Transverse colon (tissue), 4 donors: ENCODE measurements at regions not wholly inside any gene's neighbourhood (a gene's known extent, or its start where the extent isn't known, plus 50 kb on each side); places are given as distances from the start of the nearest gene placed in this dataset.

Experiments used
- DNase-seq: peaks from one replicate; pipeline ENCODE4 v3.0.0-alpha.2; 2019
- H3K27ac ChIP-seq, 4 donors: fragments of 200-600 bp; sonication (generic); 2 replicates each; pipeline ENCODE4 v1.5.1; 2016 to 2018; ENCODE audit warnings: inconsistent platforms in 4 of 4
- H3K27me3 ChIP-seq: fragments of 200-600 bp; sonication (generic); 2 replicates; pipeline ENCODE4 v1.5.1; 2017; ENCODE audit warnings: inconsistent platforms
- H3K36me3 ChIP-seq, 4 donors: fragments of 200-600 bp; sonication (generic); 2 replicates each; pipeline ENCODE4 v1.5.1; 2017 to 2019; ENCODE audit warnings: inconsistent platforms in 4 of 4
- H3K4me1 ChIP-seq, 4 donors: fragments of 200-600 bp; sonication (generic); 2 replicates each; pipeline ENCODE4 v1.5.1; 2017 to 2020; ENCODE audit warnings: inconsistent platforms in 4 of 4
- H3K4me3 ChIP-seq, 4 donors: fragments of 200-600 bp; sonication (generic); 1 replicate in 1 of 4; 2 replicates in 3 of 4; pipeline versions ENCODE4 v1.5.1 to v1.6.1; 2017 to 2019; ENCODE audit warnings: inconsistent platforms in 4 of 4
- H3K9me3 ChIP-seq, 2 donors: fragments of 200-600 bp; sonication (generic); 2 replicates each; pipeline ENCODE4 v1.5.1; 2017 to 2019; ENCODE audit warnings: inconsistent platforms in 2 of 2
- EP300 ChIP-seq: sonication (generic); formaldehyde crosslinking; IDR thresholded peaks from one replicate; pipeline ENCODE4 v1.6.1; 2017; ENCODE audit warnings: antibody characterized with exemption, low read depth
- POLR2A ChIP-seq: fragments of 450-650 bp; IDR thresholded peaks from one replicate; pipeline ENCODE4 v1.6.1; 2016; ENCODE audit warnings: antibody characterized with exemption, mild to moderate bottlenecking, moderate library complexity
- POLR2AphosphoS5 ChIP-seq, 3 donors: sonication (generic); formaldehyde crosslinking; IDR thresholded peaks; one replicate each; pipeline ENCODE4 v1.6.1; 2016; ENCODE audit warnings: antibody characterized with exemption in 3 of 3
- WGBS, 2 donors: methylation state at CpG; one replicate each; pipeline ENCODE4 v1.1.5; 2018; ENCODE audit warnings: low coverage in 1 of 2; 5-methylcytosine and 5-hydroxymethylcytosine counted together
- in situ Hi-C, 4 donors: fragments of 200-750 bp; cut with MboI; loops; one replicate each; pipeline versions ENCODE4 v1.15.0 to v1.15.1; 2017; ENCODE audit warnings: low sequenced_read_pairs in 3 of 4, low pct_ligation_motif_present in 1 of 4, low pct_unique_long_range_greater_than_20kb in 1 of 4
- intact Hi-C: fragments of 100-400 bp; cut with DNase I; formaldehyde crosslinking; loops from one replicate; pipeline ENCODE4 v1.15.1; 2023; ENCODE audit warnings: low total_unique reads
- TF ChIP-seq, protein P1 (sequence below), 5 experiments: fragments of 200-600 bp in 3 of 5; fragments of 450-650 bp in 2 of 5; sonication (generic) in 3 of 5; IDR thresholded peaks; 1 replicate in 2 of 5; 2 replicates in 3 of 5; pipeline ENCODE4 v1.5.1; 2016 to 2017; ENCODE audit warnings: antibody characterized with exemption in 5 of 5, inconsistent platforms in 3 of 5, mild to moderate bottlenecking in 2 of 5, moderate library complexity in 1 of 5

DNA sequence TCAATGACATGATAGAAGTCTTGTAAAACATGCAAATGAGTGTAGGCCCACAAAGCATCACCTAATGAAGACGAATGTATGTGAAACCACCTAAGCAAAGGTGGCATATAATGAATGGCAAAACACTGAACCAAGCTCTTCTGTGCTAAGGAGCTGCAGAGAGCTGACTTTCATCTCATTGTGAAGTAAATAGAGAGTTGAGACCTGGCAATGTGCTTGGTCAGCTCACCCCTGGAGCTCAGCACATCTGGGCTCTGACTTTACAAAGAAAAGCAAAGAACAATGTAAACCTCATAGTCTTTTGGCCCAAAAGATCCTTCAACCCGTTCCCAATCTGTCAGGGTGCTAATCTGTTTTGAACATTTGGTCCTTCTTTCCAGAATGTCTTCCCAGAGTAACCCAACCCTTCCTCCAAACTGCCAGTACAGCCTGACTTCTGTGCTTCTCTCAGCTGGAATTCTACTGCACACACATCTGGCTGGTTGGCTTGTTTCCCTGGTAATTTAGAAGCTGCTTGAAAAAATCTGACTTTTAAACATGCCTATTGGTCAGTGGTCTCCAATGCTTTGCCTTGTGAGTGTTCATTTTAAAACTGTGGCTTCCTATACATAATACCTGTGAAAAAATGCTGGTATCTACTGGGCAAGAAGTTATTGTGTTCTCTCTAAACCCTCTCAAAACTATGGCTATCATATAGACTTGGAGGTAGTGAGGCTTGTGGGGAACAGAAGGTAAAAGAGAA, 101.7 kb downstream of the CD200R1L start:
- in situ Hi-C loops (no loop called here), intact Hi-C loops (no loop called here)
- H3K27ac ChIP-seq = no peak overlapping the region
- no peak overlapping the region for H3K4me3 ChIP-seq
- H3K27me3 ChIP-seq = no peaks in the 10 kb centered on the region
- H3K9me3 ChIP-seq = no peaks in the 10 kb centered on the region
- 60 to 65% methylated on average over 1 to 2 of the region's 2 CpGs for WGBS, 2 donors
- TF ChIP-seq POLR2A (no peak), EP300 (no peak), POLR2AphosphoS5 (IDR thresholded peaks at IDR 0.05) (no peak)
- TF ChIP-seq, protein P1, sequence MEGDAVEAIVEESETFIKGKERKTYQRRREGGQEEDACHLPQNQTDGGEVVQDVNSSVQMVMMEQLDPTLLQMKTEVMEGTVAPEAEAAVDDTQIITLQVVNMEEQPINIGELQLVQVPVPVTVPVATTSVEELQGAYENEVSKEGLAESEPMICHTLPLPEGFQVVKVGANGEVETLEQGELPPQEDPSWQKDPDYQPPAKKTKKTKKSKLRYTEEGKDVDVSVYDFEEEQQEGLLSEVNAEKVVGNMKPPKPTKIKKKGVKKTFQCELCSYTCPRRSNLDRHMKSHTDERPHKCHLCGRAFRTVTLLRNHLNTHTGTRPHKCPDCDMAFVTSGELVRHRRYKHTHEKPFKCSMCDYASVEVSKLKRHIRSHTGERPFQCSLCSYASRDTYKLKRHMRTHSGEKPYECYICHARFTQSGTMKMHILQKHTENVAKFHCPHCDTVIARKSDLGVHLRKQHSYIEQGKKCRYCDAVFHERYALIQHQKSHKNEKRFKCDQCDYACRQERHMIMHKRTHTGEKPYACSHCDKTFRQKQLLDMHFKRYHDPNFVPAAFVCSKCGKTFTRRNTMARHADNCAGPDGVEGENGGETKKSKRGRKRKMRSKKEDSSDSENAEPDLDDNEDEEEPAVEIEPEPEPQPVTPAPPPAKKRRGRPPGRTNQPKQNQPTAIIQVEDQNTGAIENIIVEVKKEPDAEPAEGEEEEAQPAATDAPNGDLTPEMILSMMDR (IDR thresholded peaks at IDR 0.05) = no peak
- no peak for DNase-seq
- no peaks in the 10 kb centered on the region for H3K36me3 ChIP-seq
- H3K4me1 ChIP-seq = peaks cover 0 to 6% (median 0%) of the 10 kb centered on the region in 4 donors

DNA sequence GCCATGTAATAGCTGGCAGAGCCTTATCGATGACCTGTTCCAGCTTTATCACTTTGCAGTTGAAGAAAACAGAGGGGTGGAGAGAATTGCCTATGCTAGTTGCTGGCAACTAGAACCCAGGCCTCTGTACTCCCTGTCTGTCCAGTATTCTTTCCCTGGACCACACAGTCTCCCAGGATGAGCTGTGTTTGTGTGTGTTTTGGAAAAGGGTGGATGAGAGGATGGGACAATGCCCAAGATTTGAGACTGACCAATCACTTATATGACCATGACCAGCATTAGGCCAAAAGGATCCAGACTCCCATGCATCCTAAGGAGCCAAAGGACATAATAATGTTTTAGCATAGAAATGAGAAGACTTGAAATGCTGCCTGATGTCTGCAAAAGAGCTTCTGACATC, 102.6 kb downstream of the CD200R1L start:
- no peak for DNase-seq
- H3K36me3 ChIP-seq = no peaks in the 10 kb centered on the region
- 80 to 100% methylated on average over 1 of the region's 1 CpG for WGBS, 2 donors
- no peak overlapping the region for H3K27ac ChIP-seq
- peaks cover 0 to 4% (median 0%) of the 10 kb centered on the region in 4 donors for H3K4me1 ChIP-seq
- in situ Hi-C loops = no loop called here
- H3K4me3 ChIP-seq = no peak overlapping the region
- intact Hi-C loops = no loop called here
- TF ChIP-seq, protein P1 (IDR thresholded peaks at IDR 0.05) = no peak
- TF ChIP-seq EP300 = no peak
- no peak for TF ChIP-seq POLR2AphosphoS5 (IDR thresholded peaks at IDR 0.05)
- no peak for TF ChIP-seq POLR2A
- H3K27me3 ChIP-seq = no peaks in the 10 kb centered on the region
- no peaks in the 10 kb centered on the region for H3K9me3 ChIP-seq

DNA sequence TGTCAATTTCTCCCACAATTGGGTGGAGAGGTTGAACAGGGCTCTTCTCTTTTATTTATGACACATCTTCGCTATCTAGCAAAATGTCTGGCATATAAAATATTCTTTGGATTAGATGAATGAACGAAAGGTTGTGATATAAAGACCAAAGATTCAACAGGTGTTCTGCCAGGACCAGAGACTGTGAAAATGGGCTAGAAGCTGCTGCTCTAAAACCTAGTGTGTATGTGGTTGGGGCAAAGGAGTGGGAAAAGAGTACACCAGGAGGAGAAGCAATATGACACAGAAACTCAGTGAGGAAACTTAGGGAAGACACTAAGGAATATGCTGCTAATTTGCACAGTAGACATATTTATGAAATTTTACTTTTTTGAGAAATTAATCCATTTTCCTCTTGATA, 102.0 kb upstream of the CCDC80 start:
- Histone ChIP-seq H3K4me1 (no peaks in the 10 kb centered on the region), H3K27ac (no peak overlapping the region), H3K9me3 (no peaks in the 10 kb centered on the region), H3K4me3 (no peak overlapping the region), H3K36me3 (no peaks in the 10 kb centered on the region), H3K27me3 (no peaks in the 10 kb centered on the region)
- TF ChIP-seq EP300 = no peak
- TF ChIP-seq POLR2A = no peak
- no peak for TF ChIP-seq POLR2AphosphoS5 (IDR thresholded peaks at IDR 0.05)
- TF ChIP-seq, protein P1 (IDR thresholded peaks at IDR 0.05) = no peak
- intact Hi-C loops = no loop called here
- WGBS, 2 donors = 91 to 100% methylated on average over 2 of the region's 2 CpGs
- in situ Hi-C loops = no loop called here
- no peak for DNase-seq

DNA sequence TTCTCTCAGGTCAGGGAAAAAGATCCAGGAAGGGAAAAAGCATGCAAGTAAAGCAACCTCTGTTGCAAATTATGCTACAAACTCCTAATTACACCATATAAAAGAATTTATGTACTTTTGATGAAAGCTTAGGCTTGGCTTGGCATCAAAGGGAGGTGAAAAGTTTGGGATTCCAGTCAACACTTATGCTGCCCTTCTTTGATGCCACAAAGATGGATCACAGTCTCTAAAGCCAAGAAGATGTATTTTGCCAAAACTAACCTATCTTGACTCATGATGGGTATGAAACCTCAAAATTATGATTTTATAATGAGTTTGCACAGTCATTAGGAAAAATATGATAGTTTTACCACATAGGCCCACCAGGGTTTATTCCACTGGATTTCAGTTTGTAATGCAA, 101.0 kb upstream of the CCDC80 start:
- TF ChIP-seq, protein P1 (IDR thresholded peaks at IDR 0.05) = no peak
- no peak for TF ChIP-seq EP300
- no peak for TF ChIP-seq POLR2AphosphoS5 (IDR thresholded peaks at IDR 0.05)
- TF ChIP-seq POLR2A = no peak
- Histone ChIP-seq H3K4me3 (no peak overlapping the region), H3K36me3 (no peaks in the 10 kb centered on the region), H3K27me3 (no peaks in the 10 kb centered on the region), H3K9me3 (no peaks in the 10 kb centered on the region), H3K4me1 (no peaks in the 10 kb centered on the region), H3K27ac (no peak overlapping the region)
- no peak for DNase-seq
- intact Hi-C loops = no loop called here
- in situ Hi-C loops = no loop called here
